SK-N-MC (cell line): ENCODE measurements at regions not wholly inside any gene's neighbourhood (a gene's known extent, or its start where the extent isn't known, plus 50 kb on each side); places are given as distances from the start of the nearest gene placed in this dataset.

Experiments
- EZH2 ChIP-seq: fragments of 200-600 bp; sonication (generic); IDR thresholded peaks from one replicate; pipeline ENCODE4 v1.6.1; 2017; ENCODE audit warnings: antibody characterized with exemption
- FOXP2 ChIP-seq: optimal IDR thresholded peaks from 2 replicates; pipeline ENCODE3; 2011; ENCODE audit warnings: mild to moderate bottlenecking, moderate library complexity; ENCODE audit not compliant: insufficient read depth; ENCODE audit errors: extremely low read length, control extremely low read depth
- POLR2AphosphoS5 ChIP-seq: IDR thresholded peaks from 2 replicates; pipeline ENCODE4 v1.6.1; 2012; ENCODE audit warnings: mild to moderate bottlenecking, low read depth, low read length, borderline replicate concordance

DNA sequence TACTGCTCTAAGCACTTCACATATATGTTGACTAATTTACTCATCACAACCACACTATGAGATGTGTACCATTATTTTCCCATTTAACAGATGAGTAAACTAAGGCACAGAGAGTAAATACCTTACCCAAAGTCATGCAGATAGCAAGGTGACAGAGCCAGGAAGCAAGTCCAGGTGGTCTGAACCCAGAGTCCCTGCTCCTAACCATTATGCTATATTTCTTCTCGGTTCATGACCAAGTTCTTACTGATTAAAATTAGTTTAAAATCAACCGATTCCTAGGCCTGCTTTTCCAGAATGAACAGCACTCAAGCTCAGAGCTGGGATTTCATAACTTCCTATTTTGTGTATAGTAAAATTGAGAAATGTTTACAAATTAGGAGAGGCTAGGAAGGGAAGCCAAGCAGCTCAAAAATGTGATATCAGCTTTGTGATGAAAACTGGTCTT is 85.5 kb upstream of the EGLN3 start:
- no peak for TF ChIP-seq EZH2
- TF ChIP-seq POLR2AphosphoS5: no peak
- TF ChIP-seq FOXP2: no peak
